NCI-H1694 (cell line): ENCODE measurements at regions not wholly inside any gene's neighbourhood (a gene's known extent, or its start where the extent isn't known, plus 50 kb on each side); places are given as distances from the start of the nearest gene placed in this dataset.

ENCODE experiments used
- DNase-seq: peaks from one replicate; lab custom pipeline; 2025; lab: John Stamatoyannopoulos, UW

DNA sequence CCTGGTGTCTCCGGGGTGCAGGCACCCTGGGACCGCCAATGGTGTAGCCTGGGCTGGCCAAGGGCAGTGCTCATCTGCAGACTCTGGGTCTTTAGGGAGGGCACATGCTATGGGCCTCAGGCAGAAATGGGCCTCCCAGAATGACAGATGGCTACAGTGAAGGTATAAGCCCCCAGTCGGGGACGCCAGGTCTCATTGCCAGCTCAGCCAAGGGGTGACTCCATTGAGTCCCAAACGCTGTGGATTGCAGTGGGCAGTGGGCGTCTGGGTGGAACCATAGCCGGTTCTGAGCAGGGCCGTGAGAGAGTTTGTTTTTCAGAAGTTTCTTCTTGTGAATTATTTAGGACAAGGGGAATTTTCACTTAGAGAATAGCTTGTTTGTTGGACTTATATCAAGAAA, 516.9 kb downstream of the TBC1D22A start:
- DNase-seq: no peak

- DNase-seq: no peak
These were observed 516.2 kb downstream of the TBC1D22A start for GRCh38 chr22:47278655-47279054.

DNA sequence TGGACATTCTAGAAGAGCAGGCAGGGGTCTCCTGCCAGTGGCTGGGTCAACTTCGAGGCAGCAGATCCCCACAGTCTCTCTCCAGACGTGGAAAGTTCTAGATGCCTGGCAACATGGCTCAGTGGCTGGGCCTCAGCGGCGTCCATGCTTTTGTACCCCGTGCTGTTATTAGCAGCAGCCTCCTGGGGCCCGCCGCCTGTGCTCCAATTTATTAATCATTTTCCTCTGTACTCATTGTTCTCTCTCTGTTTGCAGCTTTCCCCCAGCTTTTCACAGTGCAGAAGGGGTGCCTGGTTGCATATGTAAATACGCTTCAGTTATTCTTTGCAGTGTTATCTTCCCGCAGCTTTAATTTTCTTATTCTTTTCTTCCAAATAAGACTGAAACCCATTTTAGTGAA, 515.1 kb downstream of the TBC1D22A start:
- DNase-seq: no peak

DNA sequence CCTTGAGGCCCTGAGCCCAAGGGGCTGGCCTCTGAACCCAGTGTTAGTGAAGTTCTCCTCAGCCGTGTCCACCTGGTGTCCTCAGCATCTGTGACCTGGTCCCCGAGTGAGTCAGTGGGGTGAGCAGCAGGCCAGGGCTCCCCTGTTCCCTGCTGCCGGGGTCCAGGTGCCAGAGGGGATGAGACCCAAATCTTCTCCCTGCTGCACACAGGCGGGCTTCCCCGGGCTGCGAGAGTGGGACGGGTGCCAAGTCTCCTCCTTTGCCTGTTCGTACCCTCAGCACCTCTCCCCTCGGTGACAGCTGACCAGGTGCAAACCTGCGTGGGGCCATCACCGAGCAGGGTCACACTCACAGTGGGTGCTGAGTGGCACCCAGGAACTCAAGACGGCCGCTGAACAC, 514.5 kb downstream of the TBC1D22A start:
- DNase-seq: no peak

DNA sequence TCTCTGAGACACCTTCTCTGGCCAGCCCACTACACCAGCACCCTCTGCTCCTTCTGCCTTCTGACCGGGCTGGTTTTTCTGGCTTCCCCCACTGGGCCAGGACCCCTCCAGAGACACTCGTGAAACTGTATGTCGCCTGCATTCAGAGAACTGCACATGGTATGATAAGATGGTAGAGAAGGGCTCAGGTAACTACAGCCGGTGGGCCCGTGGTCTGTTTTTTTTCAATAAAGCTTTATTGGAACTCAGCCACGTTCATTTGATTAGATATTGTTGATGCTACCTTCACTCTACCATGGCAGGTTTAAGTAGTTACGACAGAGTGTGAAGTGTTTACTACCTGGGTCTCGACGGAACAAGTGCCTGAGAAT, 514.0 kb downstream of the TBC1D22A start:
- DNase-seq: no peak

DNA sequence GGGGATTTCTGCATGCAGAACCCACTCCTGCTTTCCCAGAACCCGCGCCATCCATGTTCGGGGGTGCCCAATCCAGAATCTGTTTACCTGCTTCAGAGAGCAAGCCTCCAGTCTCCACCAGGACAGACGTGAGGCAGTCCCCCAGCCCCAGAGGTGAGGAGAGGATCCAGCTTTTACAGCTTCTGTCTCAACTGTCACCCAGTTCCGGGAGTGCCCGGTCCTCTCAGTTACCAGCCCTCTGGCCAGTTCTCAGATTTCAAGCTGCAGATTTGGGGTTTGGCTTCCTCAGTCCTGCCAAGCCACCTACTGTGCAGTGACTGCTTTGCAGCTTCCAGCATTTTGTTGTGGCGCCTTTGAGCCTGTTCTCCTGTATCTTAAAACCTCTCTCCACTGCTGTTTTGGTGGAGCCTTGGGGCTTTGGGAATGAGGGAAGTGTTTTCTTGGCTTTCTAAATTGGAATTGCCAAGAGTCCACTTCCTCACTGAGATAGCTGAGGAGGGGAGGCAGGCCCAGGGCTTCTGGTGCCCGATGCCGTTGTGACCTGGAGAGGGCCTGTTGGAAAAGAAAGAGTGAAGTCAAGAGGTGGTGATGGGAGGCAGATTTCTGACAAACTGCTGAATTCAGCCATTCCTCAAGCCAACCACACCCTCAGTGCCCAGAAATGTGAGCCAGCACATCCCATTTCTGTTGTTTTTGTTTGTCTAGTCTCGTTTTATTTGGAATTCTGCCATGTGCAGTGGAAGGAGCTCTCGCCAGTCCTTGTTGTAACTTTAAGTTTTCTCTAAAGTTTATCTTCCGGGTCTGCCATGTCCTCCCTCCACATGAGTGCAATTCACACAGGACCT, 513.4 kb downstream of the TBC1D22A start:
- DNase-seq: no peak

GRCh38 chr22:47274196-47274595, 511.7 kb downstream of the TBC1D22A start:
- DNase-seq: no peak

DNA sequence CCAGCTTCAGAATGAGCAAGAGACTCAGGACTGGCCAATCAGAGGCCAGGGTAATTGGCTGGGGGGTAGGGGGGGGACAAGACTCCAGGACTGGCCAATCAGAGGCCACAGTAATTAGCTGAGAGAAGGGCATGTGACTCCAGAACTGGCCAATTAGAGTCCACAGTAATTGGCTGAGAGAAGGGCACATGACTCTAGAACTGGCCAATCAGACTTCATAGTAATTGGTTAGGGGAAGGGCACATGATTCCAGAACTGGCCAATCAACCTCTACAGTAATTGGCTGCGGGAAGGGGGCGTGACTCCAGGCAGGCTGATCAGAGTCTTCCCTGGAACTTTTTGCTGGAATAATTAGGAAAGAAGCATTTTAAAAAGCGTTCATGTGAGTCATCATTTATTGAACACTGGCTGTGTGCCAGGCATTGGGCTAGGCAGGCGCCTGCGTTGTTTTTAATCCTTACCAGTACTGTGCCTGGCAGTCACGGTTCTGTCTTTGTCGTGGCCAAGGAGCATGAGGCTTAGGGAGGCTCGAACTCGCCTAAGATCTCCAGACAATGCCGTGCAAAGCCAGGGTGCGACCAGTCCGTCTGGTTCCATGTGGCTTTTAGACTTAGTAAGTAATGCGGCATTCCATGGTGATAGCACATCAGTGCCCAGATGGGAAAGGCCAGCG, 508.1 kb downstream of the TBC1D22A start:
- no peak for DNase-seq

DNA sequence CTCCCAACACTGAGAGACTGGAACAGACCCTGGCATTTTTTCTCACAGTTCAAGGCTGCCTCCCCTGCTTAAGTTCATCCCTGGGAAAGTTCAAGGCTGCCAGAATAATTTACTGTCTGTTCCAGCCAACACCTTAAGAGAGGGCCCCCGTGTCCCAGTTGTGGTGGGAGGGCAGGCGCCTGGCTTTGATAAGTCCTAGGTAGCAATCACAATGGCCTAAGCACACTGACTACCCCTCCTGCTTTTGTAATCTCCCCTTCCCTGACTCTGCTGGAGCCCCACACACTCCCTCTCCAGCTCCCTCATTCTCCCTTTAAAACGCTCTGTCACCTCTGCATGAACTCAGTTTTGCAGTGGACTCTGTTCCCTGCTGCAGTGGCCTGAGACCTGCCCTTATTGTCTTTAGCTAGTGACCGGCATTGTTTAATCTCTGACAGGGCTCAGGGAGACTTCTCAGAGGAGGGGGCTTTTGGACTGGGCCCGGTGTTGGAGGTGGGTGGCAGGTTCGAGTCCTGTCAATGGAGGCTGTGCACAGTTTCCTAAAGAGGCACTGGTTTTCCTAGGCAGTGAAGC, 507.2 kb downstream of the TBC1D22A start:
- DNase-seq: no peak

GRCh38 chr22:47267513-47268282, 505.2 kb downstream of the TBC1D22A start:
- no peak for DNase-seq

DNA sequence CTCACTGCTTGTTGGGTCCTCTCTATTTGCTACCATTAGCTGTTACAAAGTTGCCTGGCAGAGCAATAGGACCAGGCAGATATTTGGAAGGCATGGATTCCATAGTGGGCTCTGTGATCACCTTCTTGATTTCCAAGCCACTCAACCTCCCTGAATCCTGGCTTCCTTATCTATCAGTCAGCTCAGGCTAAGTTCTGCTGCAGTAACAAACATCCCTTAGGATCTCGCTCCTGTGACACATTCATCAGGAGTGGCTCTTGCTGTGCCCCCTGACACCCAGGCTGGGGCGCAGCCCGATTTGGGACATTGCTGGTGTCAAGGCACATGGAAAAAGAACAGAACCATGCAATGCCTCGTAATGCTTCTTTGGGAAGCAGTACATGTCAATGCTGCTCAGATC, 503.9 kb downstream of the TBC1D22A start:
- DNase-seq: no peak

- DNase-seq: no peak
These were observed 498.1 kb downstream of the TBC1D22A start for GRCh38 chr22:47260551-47260950.

DNA sequence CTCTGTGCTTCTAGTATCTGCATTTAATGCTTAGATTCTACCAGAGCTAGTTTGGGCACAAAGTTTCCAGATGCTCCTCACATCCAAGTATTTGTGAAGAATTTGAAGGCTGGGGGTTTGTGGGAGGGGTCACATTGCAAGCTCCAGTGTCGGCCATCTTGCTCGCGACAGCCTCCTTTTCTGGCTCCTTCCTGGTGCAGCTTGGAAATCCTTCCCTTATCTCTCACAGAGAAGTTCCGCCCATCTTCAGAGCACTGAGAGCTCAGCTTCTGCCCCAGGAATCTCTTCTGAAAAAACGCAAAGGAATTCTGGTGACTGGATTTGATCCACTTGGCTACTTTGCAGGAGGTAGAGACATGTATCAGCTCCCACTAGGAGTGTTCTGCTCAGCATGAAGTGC, 497.5 kb downstream of the TBC1D22A start:
- DNase-seq: no peak

GRCh38 chr22:47259049-47259448, 496.6 kb downstream of the TBC1D22A start:
- no peak for DNase-seq

DNA sequence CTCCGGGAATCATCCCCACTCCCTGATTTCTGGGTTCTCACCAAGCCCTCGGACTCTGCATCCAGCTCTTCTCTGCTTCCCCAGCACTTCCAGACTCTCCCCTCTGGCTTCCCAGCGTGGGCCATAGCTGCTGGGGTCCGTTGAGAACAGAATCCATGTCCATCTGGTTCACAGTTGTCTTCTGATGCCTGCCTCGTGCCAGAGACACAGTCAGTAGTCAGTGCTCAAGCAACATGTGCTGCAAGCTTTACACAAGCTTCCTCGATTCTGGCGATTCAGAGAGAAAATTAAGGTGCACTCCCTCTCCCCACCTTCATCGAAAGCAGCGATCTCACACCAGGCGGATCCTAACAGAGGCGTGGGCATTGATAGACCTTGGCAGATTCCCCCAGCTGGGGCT, 495.5 kb downstream of the TBC1D22A start:
- DNase-seq: no peak

- DNase-seq: no peak
These were observed 495.1 kb downstream of the TBC1D22A start for GRCh38 chr22:47257566-47257965.

GRCh38 chr22:47251911-47252310, 489.5 kb downstream of the TBC1D22A start:
- no peak for DNase-seq

DNA sequence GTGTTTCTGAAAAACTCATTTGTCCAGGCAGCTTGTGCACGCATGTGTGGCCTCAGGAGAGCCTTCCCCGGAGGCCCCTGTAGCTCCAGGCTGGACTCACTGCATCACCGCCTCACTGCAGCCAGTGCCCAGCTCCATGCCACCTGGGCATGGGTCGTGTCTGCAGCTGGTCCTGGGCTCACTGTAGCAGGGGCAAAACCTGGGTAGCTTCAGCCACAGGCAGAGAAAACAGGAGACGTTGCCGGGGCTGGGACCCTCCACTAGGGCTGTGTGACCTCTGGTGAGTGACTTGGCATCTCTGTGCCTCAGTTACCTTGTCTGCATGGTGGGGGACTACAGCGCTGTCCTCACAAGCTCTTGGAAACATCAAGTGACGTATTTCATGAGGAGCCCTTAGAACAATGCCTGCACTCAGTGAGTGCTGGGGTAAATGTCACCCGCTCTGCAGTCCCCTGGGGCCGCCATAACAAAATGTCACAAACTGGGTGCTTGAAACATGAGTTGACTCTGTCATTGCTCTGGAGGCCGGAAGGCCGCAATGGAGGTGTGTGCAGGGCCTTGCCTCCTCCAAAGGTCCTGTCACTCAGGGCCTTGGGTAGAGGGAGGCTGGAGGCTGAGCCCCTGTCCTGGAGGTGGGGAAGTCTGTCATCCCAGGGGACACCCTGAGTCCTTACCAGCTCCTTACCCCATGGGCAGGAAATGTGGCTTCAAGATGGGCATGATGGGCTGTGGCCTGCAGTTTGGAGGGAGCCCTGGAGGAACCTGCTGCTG, 488.7 kb downstream of the TBC1D22A start:
- no peak for DNase-seq

- DNase-seq: no peak
These were observed 487.0 kb downstream of the TBC1D22A start for GRCh38 chr22:47249370-47249928.

- DNase-seq: no peak
These were observed 486.5 kb downstream of the TBC1D22A start for GRCh38 chr22:47248925-47249324.

GRCh38 chr22:47247579-47248240, 485.3 kb downstream of the TBC1D22A start:
- no peak for DNase-seq
